ENCODE measurements at regions not wholly inside any gene's neighbourhood (a gene's known extent, or its start where the extent isn't known, plus 50 kb on each side); places are given as distances from the start of the nearest gene placed in this dataset.

GRCh38 chr4:1512738-1513660, 106.8 kb upstream of the NKX1-1 start:
- no peak for TF ChIP-seq Cebpa-rat (IDR thresholded peaks at IDR 0.05)
- Histone ChIP-seq H3K9me3 (peaks cover 14% of the 10 kb centered on the region), H3K27ac (no peak overlapping the region), H3K9ac (no peak overlapping the region), H3K4me1 (no peaks in the 10 kb centered on the region), H3K4me2 (no peak overlapping the region), H4K20me1 (no peaks in the 10 kb centered on the region), H3K27me3 (no peaks in the 10 kb centered on the region), H3K4me3 (no peak overlapping the region), H3K36me3 (no peaks in the 10 kb centered on the region)

- no peak for TF ChIP-seq Cebpa-rat (IDR thresholded peaks at IDR 0.05)
These were observed 106.0 kb upstream of the NKX1-1 start for GRCh38 chr4:1512051-1512737.

GRCh38 chr4:1511441-1512041, 105.3 kb upstream of the NKX1-1 start:
- Histone ChIP-seq H3K4me1 (no peaks in the 10 kb centered on the region), H3K4me2 (no peak overlapping the region), H3K4me3 (no peak overlapping the region), H4K20me1 (no peaks in the 10 kb centered on the region), H3K27me3 (no peaks in the 10 kb centered on the region), H3K9me3 (peaks cover 14% of the 10 kb centered on the region), H3K27ac (no peak overlapping the region), H3K9ac (no peak overlapping the region), H3K36me3 (no peaks in the 10 kb centered on the region)
- no peak for TF ChIP-seq Cebpa-rat (IDR thresholded peaks at IDR 0.05)

More at GRCh38 chr4:1512051-1512737, 106.0 kb upstream of the NKX1-1 start:
- no peak overlapping the region for H3K9ac ChIP-seq
- no peak overlapping the region for H3K27ac ChIP-seq
- no peaks in the 10 kb centered on the region for H3K36me3 ChIP-seq
- H3K9me3 ChIP-seq: peaks cover 14% of the 10 kb centered on the region
- H3K4me1 ChIP-seq: no peaks in the 10 kb centered on the region
- H4K20me1 ChIP-seq: no peaks in the 10 kb centered on the region
- H3K27me3 ChIP-seq: no peaks in the 10 kb centered on the region
- no peak overlapping the region for H3K4me2 ChIP-seq
- H3K4me3 ChIP-seq: no peak overlapping the region

GRCh38 chr4:1510931-1511330, 104.7 kb upstream of the NKX1-1 start:
- no peaks in the 10 kb centered on the region for H3K36me3 ChIP-seq
- peaks cover 14% of the 10 kb centered on the region for H3K9me3 ChIP-seq
- H3K4me1 ChIP-seq: no peaks in the 10 kb centered on the region
- no peaks in the 10 kb centered on the region for H3K27me3 ChIP-seq
- no peak overlapping the region for H3K27ac ChIP-seq
- no peak overlapping the region for H3K4me3 ChIP-seq
- H3K9ac ChIP-seq: no peak overlapping the region
- no peaks in the 10 kb centered on the region for H4K20me1 ChIP-seq
- TF ChIP-seq Cebpa-rat (IDR thresholded peaks at IDR 0.05): no peak
- H3K4me2 ChIP-seq: no peak overlapping the region

GRCh38 chr4:1509366-1509765, 103.1 kb upstream of the NKX1-1 start:
- H3K27me3 ChIP-seq: no peaks in the 10 kb centered on the region
- H3K9ac ChIP-seq: no peak overlapping the region
- H4K20me1 ChIP-seq: no peaks in the 10 kb centered on the region
- H3K36me3 ChIP-seq: no peaks in the 10 kb centered on the region
- H3K9me3 ChIP-seq: peaks cover 14% of the 10 kb centered on the region
- TF ChIP-seq Cebpa-rat (IDR thresholded peaks at IDR 0.05): no peak
- H3K4me2 ChIP-seq: no peak overlapping the region
- no peaks in the 10 kb centered on the region for H3K4me1 ChIP-seq
- H3K27ac ChIP-seq: no peak overlapping the region
- H3K4me3 ChIP-seq: no peak overlapping the region

- no peaks in the 10 kb centered on the region for H3K27me3 ChIP-seq
- H3K36me3 ChIP-seq: no peaks in the 10 kb centered on the region
- no peak overlapping the region for H3K4me2 ChIP-seq
- no peak overlapping the region for H3K27ac ChIP-seq
- no peaks in the 10 kb centered on the region for H4K20me1 ChIP-seq
- H3K9me3 ChIP-seq: peaks cover 10% of the 10 kb centered on the region
- no peak overlapping the region for H3K4me3 ChIP-seq
- no peak for TF ChIP-seq Cebpa-rat (IDR thresholded peaks at IDR 0.05)
- H3K9ac ChIP-seq: no peak overlapping the region
- no peaks in the 10 kb centered on the region for H3K4me1 ChIP-seq
These were observed 102.2 kb upstream of the NKX1-1 start for GRCh38 chr4:1508161-1509160.

- TF ChIP-seq Cebpa-rat (IDR thresholded peaks at IDR 0.05): no peak
- no peaks in the 10 kb centered on the region for H3K27me3 ChIP-seq
- H3K36me3 ChIP-seq: no peaks in the 10 kb centered on the region
- H3K9ac ChIP-seq: no peak overlapping the region
- H4K20me1 ChIP-seq: no peaks in the 10 kb centered on the region
- H3K4me3 ChIP-seq: no peak overlapping the region
- 0 out of 2 replicates have a peak, but pooled peaks cover 5% of the 10 kb centered on the region for H3K9me3 ChIP-seq
- H3K27ac ChIP-seq: no peak overlapping the region
- H3K4me1 ChIP-seq: 0 out of 2 replicates have a peak, but pooled peaks cover 6% of the 10 kb centered on the region
- H3K4me2 ChIP-seq: no peak overlapping the region
These were observed 100.9 kb upstream of the NKX1-1 start for GRCh38 chr4:1506956-1507721.

GRCh38 chr4:1505511-1506460, 99.5 kb upstream of the NKX1-1 start:
- Histone ChIP-seq H4K20me1 (no peaks in the 10 kb centered on the region), H3K4me1 (0 out of 2 replicates have a peak, but pooled peaks cover 7% of the 10 kb centered on the region), H3K4me3 (no peak overlapping the region), H3K36me3 (no peaks in the 10 kb centered on the region), H3K27me3 (no peaks in the 10 kb centered on the region), H3K27ac (no peak overlapping the region), H3K9me3 (no peaks in the 10 kb centered on the region), H3K9ac (no peak overlapping the region), H3K4me2 (no peak overlapping the region)
- no peak for TF ChIP-seq Cebpa-rat (IDR thresholded peaks at IDR 0.05)

Measured in BLaER1 (cell line).